DOHH2 (cell line): ENCODE measurements at regions not wholly inside any gene's neighbourhood (a gene's known extent, or its start where the extent isn't known, plus 50 kb on each side); places are given as distances from the start of the nearest gene placed in this dataset.

Source experiments
- CTCF ChIP-seq: fragments of 200-600 bp; sonication (generic); IDR thresholded peaks from one replicate; pipeline ENCODE4 v1.5.1; 2014; ENCODE audit warnings: antibody characterized with exemption, mild to moderate bottlenecking, low read depth, low read length; ENCODE audit not compliant: poor library complexity, severe bottlenecking
- EZH2phosphoT487 ChIP-seq: fragments of 200-600 bp; sonication (generic); IDR thresholded peaks from 2 replicates; pipeline ENCODE4 v1.6.1; 2017; ENCODE audit warnings: borderline replicate concordance, mild to moderate bottlenecking, antibody characterized with exemption, low read length, moderate library complexity, mixed read lengths

- no peak for TF ChIP-seq CTCF
- no peak for TF ChIP-seq EZH2phosphoT487
These were observed 189.6 kb upstream of the POF1B start for GRCh38 chrX:85569096-85569495.
